HG03280 (cell line): ENCODE measurements at regions not wholly inside any gene's neighbourhood (a gene's known extent, or its start where the extent isn't known, plus 50 kb on each side); places are given as distances from the start of the nearest gene placed in this dataset.
"Not testable (repeated sequence)": the region's sequence is repeated elsewhere in the genome, so short reads cannot be mapped to it uniquely, and the experiment has no call there.

Source experiments
- ATAC-seq: cut with Tn5 transposase; IDR thresholded peaks from one replicate; pipeline ENCODE4 v1.9.1; 2021; ENCODE audit warnings: mild to moderate bottlenecking, moderate library complexity; ENCODE audit not compliant: unreplicated experiment

- no peak for ATAC-seq
Measured at GRCh38 chr18:1104181-1104881, 199.7 kb downstream of the ADCYAP1 start.

- ATAC-seq = no peak
Measured at GRCh38 chr18:1124495-1124894, 219.8 kb downstream of the ADCYAP1 start.

- ATAC-seq = no peak
Measured at GRCh38 chr18:1133541-1133940, 228.9 kb downstream of the ADCYAP1 start.

- ATAC-seq = no peak
Measured at GRCh38 chr18:1147730-1148129, 243.1 kb downstream of the ADCYAP1 start.

GRCh38 chr18:1149709-1150108 lies 245.0 kb downstream of the ADCYAP1 start:
- no peak for ATAC-seq

- no peak for ATAC-seq
Measured at GRCh38 chr18:1150344-1150743, 245.7 kb downstream of the ADCYAP1 start.

GRCh38 chr18:1152958-1153357 lies 248.3 kb downstream of the ADCYAP1 start:
- ATAC-seq = not testable (repeated sequence)

GRCh38 chr18:1173593-1173992 lies 268.9 kb downstream of the ADCYAP1 start:
- no peak for ATAC-seq

- ATAC-seq = no peak
Measured at GRCh38 chr18:1177232-1177631, 272.6 kb downstream of the ADCYAP1 start.

- ATAC-seq = no peak
Measured at GRCh38 chr18:1191341-1191740, 286.7 kb downstream of the ADCYAP1 start.

GRCh38 chr18:1213126-1213525 lies 308.5 kb downstream of the ADCYAP1 start:
- ATAC-seq = no peak

- ATAC-seq = no peak
Measured at GRCh38 chr18:1222880-1223279, 318.2 kb downstream of the ADCYAP1 start.

GRCh38 chr18:1227025-1227424 lies 322.4 kb downstream of the ADCYAP1 start:
- no peak for ATAC-seq

GRCh38 chr18:1229634-1230033 lies 325.0 kb downstream of the ADCYAP1 start:
- no peak for ATAC-seq

GRCh38 chr18:1232867-1233266 lies 328.2 kb downstream of the ADCYAP1 start:
- ATAC-seq = no peak

- ATAC-seq = no peak
Measured at GRCh38 chr18:1240701-1241100, 336.0 kb downstream of the ADCYAP1 start.

- ATAC-seq = no peak
Measured at GRCh38 chr18:1244397-1245122, 339.9 kb downstream of the ADCYAP1 start.

GRCh38 chr18:1246827-1247226 lies 342.2 kb downstream of the ADCYAP1 start:
- no peak for ATAC-seq

GRCh38 chr18:1252534-1252933 lies 347.9 kb downstream of the ADCYAP1 start:
- ATAC-seq = no peak

GRCh38 chr18:1252936-1253335 lies 348.3 kb downstream of the ADCYAP1 start:
- ATAC-seq = no peak

GRCh38 chr18:1253827-1254226 lies 349.2 kb downstream of the ADCYAP1 start:
- no peak for ATAC-seq

GRCh38 chr18:1261054-1261453 lies 356.4 kb downstream of the ADCYAP1 start:
- ATAC-seq = no peak
